BE2C (cell line): ENCODE measurements at regions not wholly inside any gene's neighbourhood (a gene's known extent, or its start where the extent isn't known, plus 50 kb on each side); places are given as distances from the start of the nearest gene placed in this dataset.

Source experiments
- DNase-seq: peaks from one replicate; pipeline ENCODE4 v3.0.0-alpha.2; 2020
- H3K27me3 ChIP-seq: fragments of 250-450 bp; sonication (Bioruptor Pico); 2 replicates; pipeline ENCODE4 v1.5.1; 2020; ENCODE audit warnings: mild to moderate bottlenecking
- H3K36me3 ChIP-seq: fragments of 250-450 bp; sonication (Bioruptor Pico); 2 replicates; pipeline ENCODE4 v1.5.1; 2020; ENCODE audit warnings: mild to moderate bottlenecking
- H3K4me1 ChIP-seq: fragments of 250-450 bp; sonication (Bioruptor Pico); 2 replicates; pipeline ENCODE4 v1.5.1; 2020
- H3K4me3 ChIP-seq: 2 replicates; pipeline ENCODE4 v1.5.1; 2011; ENCODE audit warnings: low read depth, low read length
- H3K9me3 ChIP-seq: fragments of 250-450 bp; sonication (Bioruptor Pico); 2 replicates; pipeline ENCODE4 v1.5.1; 2020
- CTCF ChIP-seq: IDR thresholded peaks from 2 replicates; pipeline ENCODE4 v1.5.1; 2012; ENCODE audit warnings: mild to moderate bottlenecking, low read depth, low read length

- H3K27me3 ChIP-seq = no peaks in the 10 kb centered on the region
- H3K36me3 ChIP-seq = no peaks in the 10 kb centered on the region
- no peaks in the 10 kb centered on the region for H3K4me1 ChIP-seq
- DNase-seq = no peak
- H3K9me3 ChIP-seq = no peaks in the 10 kb centered on the region
- H3K4me3 ChIP-seq = no peak overlapping the region
- TF ChIP-seq CTCF = no peak
Observed at GRCh38 chr2:180579388-180579787, 401.0 kb upstream of the UBE2E3 start.

DNA sequence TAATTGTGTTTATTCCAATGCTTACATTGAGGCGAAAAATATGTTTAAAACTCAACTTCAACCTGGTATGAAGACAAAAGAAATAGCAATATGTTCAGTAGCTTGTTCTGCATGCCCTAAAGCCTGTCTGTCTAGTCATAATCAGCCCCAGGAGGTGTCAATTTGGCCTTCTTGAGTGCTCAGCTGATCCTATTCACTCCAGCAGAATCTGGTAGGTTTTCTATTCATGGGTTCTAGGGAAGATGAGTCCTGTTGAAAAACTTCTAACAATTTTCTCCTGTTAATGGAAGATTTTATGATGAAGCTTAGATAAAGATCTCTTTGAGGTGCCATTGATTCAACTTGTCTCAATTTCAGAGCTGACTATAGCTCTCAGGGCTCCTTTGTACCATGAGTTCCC, 402.0 kb upstream of the UBE2E3 start:
- Histone ChIP-seq H3K9me3 (no peaks in the 10 kb centered on the region), H3K4me3 (no peak overlapping the region), H3K4me1 (no peaks in the 10 kb centered on the region), H3K27me3 (no peaks in the 10 kb centered on the region), H3K36me3 (no peaks in the 10 kb centered on the region)
- no peak for TF ChIP-seq CTCF
- DNase-seq = no peak

- no peak for DNase-seq
Observed at GRCh38 chr2:180577567-180577966, 402.8 kb upstream of the UBE2E3 start.

GRCh38 chr2:180573951-180574350, 406.5 kb upstream of the UBE2E3 start:
- Histone ChIP-seq H3K27me3 (no peaks in the 10 kb centered on the region), H3K9me3 (no peaks in the 10 kb centered on the region), H3K36me3 (no peaks in the 10 kb centered on the region), H3K4me1 (no peaks in the 10 kb centered on the region), H3K4me3 (no peak overlapping the region)
- no peak for TF ChIP-seq CTCF
- no peak for DNase-seq

More at GRCh38 chr2:180577567-180577966, 402.8 kb upstream of the UBE2E3 start:
- TF ChIP-seq CTCF = no peak
- Histone ChIP-seq H3K4me1 (no peaks in the 10 kb centered on the region), H3K4me3 (no peak overlapping the region), H3K27me3 (no peaks in the 10 kb centered on the region), H3K36me3 (no peaks in the 10 kb centered on the region), H3K9me3 (no peaks in the 10 kb centered on the region)

GRCh38 chr2:180572346-180572745, 408.1 kb upstream of the UBE2E3 start:
- Histone ChIP-seq H3K9me3 (no peaks in the 10 kb centered on the region), H3K27me3 (no peaks in the 10 kb centered on the region), H3K4me1 (no peaks in the 10 kb centered on the region), H3K36me3 (no peaks in the 10 kb centered on the region), H3K4me3 (no peak overlapping the region)
- no peak for TF ChIP-seq CTCF
- no peak for DNase-seq

- H3K36me3 ChIP-seq = no peaks in the 10 kb centered on the region
- H3K27me3 ChIP-seq = no peaks in the 10 kb centered on the region
- no peaks in the 10 kb centered on the region for H3K9me3 ChIP-seq
- DNase-seq = no peak
- H3K4me1 ChIP-seq = no peaks in the 10 kb centered on the region
- H3K4me3 ChIP-seq = no peak overlapping the region
- TF ChIP-seq CTCF = no peak
Observed at GRCh38 chr2:180571559-180571958, 408.8 kb upstream of the UBE2E3 start.
